Parathyroid adenoma (tissue), 2 donors: ENCODE measurements at regions not wholly inside any gene's neighbourhood (a gene's known extent, or its start where the extent isn't known, plus 50 kb on each side); places are given as distances from the start of the nearest gene placed in this dataset.
"Not testable (repeated sequence)": the region's sequence is repeated elsewhere in the genome, so short reads cannot be mapped to it uniquely, and the experiment has no call there.

Source experiments
- H2AFZ ChIP-seq: fragments of 300-600 bp; sonication (generic); one replicate; pipeline ENCODE4 v1.7.0; 2017; ENCODE audit warnings: antibody characterized with exemption, mild to moderate bottlenecking
- H3K27ac ChIP-seq: fragments of 300-600 bp; sonication (generic); one replicate; pipeline ENCODE4 v1.7.0; 2017
- H3K27me3 ChIP-seq: fragments of 300-600 bp; sonication (generic); one replicate; pipeline ENCODE4 v1.7.0; 2017; ENCODE audit warnings: low read length; ENCODE audit not compliant: control insufficient read depth, insufficient read depth
- H3K36me3 ChIP-seq: fragments of 300-600 bp; sonication (generic); one replicate; pipeline ENCODE4 v1.7.0; 2017; ENCODE audit warnings: low read length; ENCODE audit not compliant: control insufficient read depth, insufficient read depth
- H3K4me1 ChIP-seq: fragments of 300-600 bp; sonication (generic); one replicate; pipeline ENCODE4 v1.7.0; 2017; ENCODE audit warnings: control low read depth
- H3K4me2 ChIP-seq: fragments of 300-600 bp; sonication (generic); one replicate; pipeline ENCODE4 v1.7.0; 2017; ENCODE audit warnings: low read length
- H3K4me3 ChIP-seq: fragments of 300-600 bp; sonication (generic); one replicate; pipeline ENCODE4 v1.7.0; 2017; ENCODE audit warnings: low read depth, low read length
- H3K79me2 ChIP-seq: fragments of 300-600 bp; sonication (generic); one replicate; pipeline ENCODE4 v1.7.0; 2017; ENCODE audit warnings: control low read depth
- H3K9ac ChIP-seq: fragments of 300-600 bp; sonication (generic); one replicate; pipeline ENCODE4 v1.7.0; 2017; ENCODE audit warnings: mild to moderate bottlenecking
- H3K9me3 ChIP-seq: fragments of 300-600 bp; sonication (generic); one replicate; pipeline ENCODE4 v1.7.0; 2017; ENCODE audit warnings: low read length; ENCODE audit not compliant: control insufficient read depth
- CTCF ChIP-seq: fragments of 300-600 bp; sonication (generic); IDR thresholded peaks from one replicate; pipeline ENCODE4 v1.7.0; 2017; ENCODE audit warnings: antibody characterized with exemption, mild to moderate bottlenecking
- donor health status: primary hyperparathyroidism.

- Histone ChIP-seq H3K27ac (no peak overlapping the region), H3K9me3 (no peaks in the 10 kb centered on the region), H3K27me3 (no peaks in the 10 kb centered on the region), H3K36me3 (no peaks in the 10 kb centered on the region), H3K4me3 (no peak overlapping the region), H3K4me1 (no peaks in the 10 kb centered on the region), H3K79me2 (no peaks in the 10 kb centered on the region), H2AFZ (no peak overlapping the region), H3K4me2 (no peak overlapping the region), H3K9ac (no peak overlapping the region)
- TF ChIP-seq CTCF, result no peak
Measured at GRCh38 chr18:55968550-55968949, 380.6 kb upstream of the TCF4 start.

- Histone ChIP-seq H2AFZ (no peak overlapping the region), H3K4me2 (no peak overlapping the region), H3K9me3 (no peaks in the 10 kb centered on the region), H3K27ac (no peak overlapping the region), H3K36me3 (no peaks in the 10 kb centered on the region), H3K4me1 (no peaks in the 10 kb centered on the region), H3K4me3 (no peak overlapping the region), H3K9ac (no peak overlapping the region), H3K27me3 (no peaks in the 10 kb centered on the region), H3K79me2 (no peaks in the 10 kb centered on the region)
- TF ChIP-seq CTCF, result no peak
Measured at GRCh38 chr18:55967019-55967418, 379.0 kb upstream of the TCF4 start.

GRCh38 chr18:55964171-55964570, 376.2 kb upstream of the TCF4 start:
- no peak overlapping the region for H3K4me3 ChIP-seq
- H3K4me2 ChIP-seq, result no peak overlapping the region
- H3K36me3 ChIP-seq, result no peaks in the 10 kb centered on the region
- H3K9ac ChIP-seq, result no peak overlapping the region
- no peaks in the 10 kb centered on the region for H3K9me3 ChIP-seq
- no peak overlapping the region for H3K27ac ChIP-seq
- H3K4me1 ChIP-seq, result no peaks in the 10 kb centered on the region
- no peaks in the 10 kb centered on the region for H3K27me3 ChIP-seq
- H2AFZ ChIP-seq, result no peak overlapping the region
- TF ChIP-seq CTCF, result no peak
- H3K79me2 ChIP-seq, result no peaks in the 10 kb centered on the region

GRCh38 chr18:55953326-55953725, 365.3 kb upstream of the TCF4 start:
- no peak overlapping the region for H3K27ac ChIP-seq
- H3K36me3 ChIP-seq, result no peaks in the 10 kb centered on the region
- H3K9me3 ChIP-seq, result no peaks in the 10 kb centered on the region
- H3K4me1 ChIP-seq, result no peaks in the 10 kb centered on the region
- no peak overlapping the region for H3K9ac ChIP-seq
- no peaks in the 10 kb centered on the region for H3K27me3 ChIP-seq
- H3K4me2 ChIP-seq, result no peak overlapping the region
- no peaks in the 10 kb centered on the region for H3K79me2 ChIP-seq
- no peak for TF ChIP-seq CTCF
- H3K4me3 ChIP-seq, result no peak overlapping the region
- H2AFZ ChIP-seq, result no peak overlapping the region

GRCh38 chr18:55951738-55952137, 363.7 kb upstream of the TCF4 start:
- H3K4me1 ChIP-seq, H3K9ac ChIP-seq, H3K9me3 ChIP-seq, H2AFZ ChIP-seq, H3K79me2 ChIP-seq, H3K36me3 ChIP-seq, H3K27ac ChIP-seq, H3K4me3 ChIP-seq, H3K27me3 ChIP-seq, H3K4me2 ChIP-seq: not testable (repeated sequence)
